D341Med (cell line): ENCODE measurements at regions not wholly inside any gene's neighbourhood (a gene's known extent, or its start where the extent isn't known, plus 50 kb on each side); places are given as distances from the start of the nearest gene placed in this dataset.
"Not testable (repeated sequence)": the region's sequence is repeated elsewhere in the genome, so short reads cannot be mapped to it uniquely, and the experiment has no call there.

Experiments
- DNase-seq: peaks from one replicate; pipeline ENCODE4 v3.0.0; 2012; ENCODE audit warnings: low spot score

DNA sequence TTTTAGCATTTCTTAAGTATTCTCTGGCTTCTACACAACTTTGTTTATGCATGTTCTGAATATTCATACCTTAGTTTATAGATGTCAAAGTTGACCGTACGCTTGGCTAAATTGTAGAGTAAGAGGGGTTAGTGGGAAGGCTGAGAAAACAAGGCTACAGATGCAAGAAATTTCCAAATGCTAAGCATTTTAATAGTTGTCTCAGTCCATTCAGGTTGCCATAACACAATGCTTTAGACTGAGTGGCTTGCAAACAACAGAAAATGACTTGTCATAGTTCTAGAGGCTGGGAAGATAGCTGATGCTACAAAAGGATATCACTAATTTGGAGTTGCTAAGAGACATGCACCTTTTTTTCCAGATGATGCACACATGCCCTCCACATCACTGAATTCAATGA lies 53.0 kb upstream of the C1QTNF3 start:
- DNase-seq, result not testable (repeated sequence)

DNA sequence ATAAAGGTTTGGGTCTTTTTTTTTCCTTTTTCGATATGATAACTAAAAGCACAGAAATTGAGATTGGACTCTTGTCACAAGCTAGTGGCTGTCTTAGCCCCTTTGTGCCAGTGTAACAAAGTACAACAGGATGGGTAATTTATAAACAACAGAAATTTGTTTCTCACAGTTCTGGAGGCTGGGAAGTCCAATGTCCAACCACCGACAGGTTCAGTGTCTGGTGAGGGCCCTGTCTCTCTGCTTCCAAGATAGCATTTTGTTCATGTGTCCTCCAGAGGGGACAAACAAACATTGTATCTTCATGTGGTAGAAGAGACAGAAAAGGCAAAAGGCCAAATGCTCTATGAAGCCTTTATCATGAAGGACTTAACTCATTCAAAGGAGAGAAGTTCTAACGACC lies 56.9 kb upstream of the C1QTNF3 start:
- not testable (repeated sequence) for DNase-seq

DNA sequence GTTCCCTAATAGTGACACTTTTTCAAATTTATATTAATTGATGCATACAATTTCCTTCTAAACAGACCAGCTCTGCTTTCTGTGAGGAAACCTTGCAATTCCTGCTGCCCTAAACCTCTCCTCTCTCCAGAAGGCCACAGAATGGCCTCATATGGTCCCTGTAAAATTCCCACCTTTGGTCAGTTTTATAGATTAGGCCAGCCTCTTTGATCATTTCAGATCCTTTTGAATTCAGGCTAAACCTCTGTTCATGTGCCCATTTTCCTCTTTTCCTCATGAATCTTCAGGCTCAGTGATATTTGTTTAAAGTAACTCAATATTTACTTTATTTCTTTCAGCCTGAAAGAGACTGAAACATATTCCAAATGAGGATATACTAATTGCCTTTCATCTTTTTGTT lies 58.6 kb upstream of the C1QTNF3 start:
- DNase-seq, result not testable (repeated sequence)

DNA sequence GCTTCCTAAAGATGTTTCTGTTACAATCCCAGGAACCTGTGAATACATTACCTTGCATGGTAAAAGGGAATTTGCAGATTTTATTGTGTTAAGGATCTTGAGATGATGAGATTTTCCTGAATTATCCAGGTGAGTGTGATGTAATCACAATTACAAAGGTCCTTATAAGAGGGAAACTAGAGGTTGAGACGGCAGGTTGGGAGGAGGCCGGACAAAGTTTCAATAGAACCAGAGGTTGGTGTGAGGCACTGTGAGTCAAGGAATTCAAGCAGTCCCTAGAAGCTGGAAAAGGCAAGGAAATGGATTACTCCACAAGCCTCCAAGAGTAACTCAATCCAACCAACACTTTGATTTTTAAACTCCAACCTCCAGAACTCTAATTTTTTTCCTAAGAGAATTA lies 65.9 kb upstream of the C1QTNF3 start:
- DNase-seq, result not testable (repeated sequence)

DNA sequence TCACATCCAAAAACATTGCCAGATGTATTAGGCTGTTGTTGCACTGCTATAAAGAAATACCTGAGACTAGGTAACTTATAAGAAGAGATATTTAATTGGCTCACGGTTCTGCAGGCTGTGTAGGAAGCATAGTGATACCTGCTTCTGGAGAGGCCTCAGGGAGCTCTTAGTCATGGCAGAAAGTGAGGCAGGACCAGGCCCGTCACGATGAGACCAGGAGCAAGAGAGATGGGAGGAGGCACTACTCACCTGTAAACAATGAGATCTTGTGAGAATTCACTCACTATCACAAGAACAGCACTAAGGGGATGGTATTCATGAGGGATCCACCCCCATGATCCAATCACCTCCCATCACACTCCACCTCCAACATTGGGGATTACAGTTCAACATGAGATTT lies 81.3 kb upstream of the C1QTNF3 start:
- DNase-seq, result not testable (repeated sequence)

DNA sequence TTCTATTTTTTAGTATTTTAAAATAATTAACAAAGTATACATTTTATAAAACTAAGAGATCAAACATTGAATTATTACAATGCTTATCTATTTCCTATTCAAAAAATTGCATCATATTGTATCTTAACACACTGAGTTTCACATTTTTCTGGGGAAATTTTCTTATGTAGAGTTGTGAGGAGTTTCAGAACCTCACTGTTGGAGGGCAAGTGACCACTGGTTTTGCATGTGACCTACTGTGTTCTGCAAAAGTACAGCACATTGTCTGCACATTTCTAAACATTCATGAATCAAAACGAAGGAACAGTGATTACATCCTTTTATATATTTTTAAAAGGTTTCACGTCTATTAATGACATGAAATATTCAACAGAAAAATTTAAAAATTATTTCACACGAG lies 82.3 kb upstream of the C1QTNF3 start:
- DNase-seq, result not testable (repeated sequence)

DNA sequence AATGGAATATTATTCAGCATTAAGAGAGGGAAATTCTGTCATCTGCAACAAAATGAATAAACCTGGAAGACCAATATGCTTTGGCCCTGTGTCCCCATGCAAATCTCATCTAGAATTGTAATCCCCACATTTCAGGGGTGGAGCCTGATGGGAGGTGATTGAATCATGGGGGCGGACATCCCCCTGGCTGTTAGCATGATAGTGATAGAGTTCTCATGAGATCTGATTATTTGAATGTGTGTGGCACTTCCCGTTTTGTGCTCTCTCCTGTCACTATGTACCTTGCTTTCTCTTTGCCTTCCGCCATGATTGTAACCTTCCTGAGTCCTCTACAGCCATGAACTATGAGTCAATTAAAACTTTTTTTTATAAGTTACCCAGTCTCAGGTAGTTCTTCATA lies 83.7 kb upstream of the C1QTNF3 start:
- DNase-seq, result not testable (repeated sequence)

DNA sequence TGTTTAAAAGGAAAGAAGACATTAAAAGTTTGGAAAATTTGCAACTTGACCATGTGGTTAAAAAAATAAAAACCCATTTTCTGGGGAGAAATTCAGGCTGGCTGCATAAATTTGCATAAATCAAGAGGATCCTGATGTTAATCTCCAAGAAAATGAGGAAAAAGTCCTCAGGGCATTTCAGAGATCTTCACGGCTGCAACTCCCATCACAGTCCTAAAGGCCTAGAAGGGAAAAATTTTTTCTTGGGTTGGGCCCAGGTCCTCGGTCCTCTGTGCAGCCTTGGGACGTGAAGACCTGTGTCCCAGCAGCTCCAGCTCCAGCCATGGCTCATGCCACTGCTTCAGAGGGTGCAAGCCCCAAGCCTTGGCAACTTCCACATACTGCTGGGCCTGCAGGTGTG lies 84.8 kb upstream of the C1QTNF3 start:
- DNase-seq, result not testable (repeated sequence)

DNA sequence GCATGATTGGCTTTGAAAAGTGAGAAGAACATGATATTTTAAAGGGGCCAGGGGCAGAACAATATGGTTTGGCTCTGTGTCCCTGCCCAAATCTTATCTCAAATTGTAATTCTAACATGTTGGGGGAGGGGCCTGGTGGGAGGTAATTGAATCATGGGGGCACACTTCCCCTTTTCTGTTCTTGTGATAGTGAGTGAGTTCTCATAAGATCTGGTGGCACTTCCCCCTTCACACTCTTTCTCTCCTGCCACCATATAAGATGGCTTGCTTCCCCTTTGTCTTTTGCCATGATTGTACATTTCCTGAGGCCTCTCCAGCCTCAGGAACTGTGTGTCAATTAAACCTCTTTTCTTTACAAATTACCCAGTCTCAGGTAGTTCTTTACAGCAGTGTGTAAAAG lies 85.9 kb upstream of the C1QTNF3 start:
- not testable (repeated sequence) for DNase-seq

DNA sequence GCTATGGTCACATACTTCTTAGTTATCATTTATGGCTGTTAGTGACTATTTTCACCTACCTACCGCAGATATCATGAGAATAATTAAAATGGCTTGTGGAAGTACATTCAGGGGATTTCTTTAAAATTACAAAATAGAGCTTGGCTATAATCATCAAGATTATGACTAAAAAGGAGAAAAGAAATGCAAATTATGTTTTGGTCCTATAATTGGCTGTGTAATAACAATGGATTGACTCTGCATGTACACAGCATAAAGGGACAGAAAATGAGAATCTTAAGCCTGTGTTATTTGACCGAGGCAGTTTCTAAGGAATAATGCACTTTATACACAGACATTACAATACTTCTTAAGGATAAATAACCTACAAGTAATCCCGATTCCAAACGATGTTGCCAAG lies 112.0 kb upstream of the C1QTNF3 start:
- DNase-seq, result not testable (repeated sequence)

DNA sequence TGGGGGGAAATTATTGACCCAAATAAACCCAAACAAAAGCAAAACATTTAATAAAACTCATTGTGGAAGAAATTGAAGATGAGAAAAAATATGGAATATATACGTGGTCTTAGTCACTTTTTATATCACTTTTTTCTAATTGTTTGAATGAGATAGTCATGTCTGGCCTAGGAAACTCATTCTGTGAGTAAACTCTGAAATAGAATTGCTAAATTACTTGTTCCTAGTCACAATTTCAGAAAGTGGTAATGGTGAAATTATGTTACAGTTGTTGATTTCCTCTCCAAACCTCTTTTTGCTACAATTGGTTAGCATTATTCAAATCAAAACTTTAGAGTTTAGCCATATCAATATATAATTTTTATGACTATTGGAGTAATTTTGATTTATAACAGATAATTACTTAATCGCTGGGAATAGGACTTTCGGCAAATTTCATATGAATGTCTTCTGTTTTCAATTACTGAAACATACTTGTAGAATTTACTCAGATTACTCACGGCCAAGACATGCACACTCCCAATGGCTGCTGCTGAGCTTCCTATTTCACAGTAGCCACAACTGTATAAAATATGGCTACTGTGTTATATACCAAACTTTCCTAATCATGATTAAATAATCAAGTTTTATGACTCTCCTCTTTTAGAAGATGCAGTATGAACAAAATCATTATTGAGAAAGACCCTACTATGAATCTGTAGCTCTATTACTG lies 113.8 kb upstream of the C1QTNF3 start:
- not testable (repeated sequence) for DNase-seq

DNA sequence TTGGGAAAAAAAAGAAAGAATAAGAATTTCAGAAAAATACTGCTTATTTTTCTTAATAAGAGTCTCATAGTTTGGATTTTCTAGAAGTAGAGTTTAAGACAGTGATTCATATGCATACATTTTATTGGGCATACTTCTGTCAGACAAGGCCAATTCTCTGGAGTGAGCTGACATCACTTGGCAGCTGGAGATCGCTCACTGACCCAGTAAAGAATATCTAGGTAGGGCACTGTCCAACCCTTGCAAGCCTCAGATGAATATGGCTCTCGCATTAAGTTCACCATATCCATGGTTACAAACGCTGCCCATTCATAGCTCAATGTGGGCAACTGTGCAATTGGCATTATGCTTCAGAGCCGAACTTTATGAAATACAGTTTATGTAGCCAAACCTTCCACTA lies 117.9 kb upstream of the C1QTNF3 start:
- not testable (repeated sequence) for DNase-seq

DNA sequence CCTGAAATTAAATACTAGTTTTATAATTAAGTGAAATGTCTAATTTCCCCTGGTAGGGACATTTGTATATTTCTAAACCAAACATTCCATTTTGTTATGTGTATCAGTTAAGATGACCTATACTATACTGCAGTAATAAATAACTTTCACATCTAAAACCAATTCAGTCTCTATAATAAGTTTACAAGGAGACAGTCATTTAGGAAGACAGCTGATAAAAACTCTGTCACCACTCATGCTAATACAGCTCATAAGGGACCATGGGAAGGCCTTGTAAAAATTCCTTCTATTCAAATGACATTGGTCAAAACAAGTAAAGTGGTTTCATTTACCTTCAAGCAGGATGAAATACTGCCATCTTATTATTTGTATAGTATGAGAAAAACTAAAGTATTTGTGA lies 128.4 kb upstream of the C1QTNF3 start:
- DNase-seq, result not testable (repeated sequence)

DNA sequence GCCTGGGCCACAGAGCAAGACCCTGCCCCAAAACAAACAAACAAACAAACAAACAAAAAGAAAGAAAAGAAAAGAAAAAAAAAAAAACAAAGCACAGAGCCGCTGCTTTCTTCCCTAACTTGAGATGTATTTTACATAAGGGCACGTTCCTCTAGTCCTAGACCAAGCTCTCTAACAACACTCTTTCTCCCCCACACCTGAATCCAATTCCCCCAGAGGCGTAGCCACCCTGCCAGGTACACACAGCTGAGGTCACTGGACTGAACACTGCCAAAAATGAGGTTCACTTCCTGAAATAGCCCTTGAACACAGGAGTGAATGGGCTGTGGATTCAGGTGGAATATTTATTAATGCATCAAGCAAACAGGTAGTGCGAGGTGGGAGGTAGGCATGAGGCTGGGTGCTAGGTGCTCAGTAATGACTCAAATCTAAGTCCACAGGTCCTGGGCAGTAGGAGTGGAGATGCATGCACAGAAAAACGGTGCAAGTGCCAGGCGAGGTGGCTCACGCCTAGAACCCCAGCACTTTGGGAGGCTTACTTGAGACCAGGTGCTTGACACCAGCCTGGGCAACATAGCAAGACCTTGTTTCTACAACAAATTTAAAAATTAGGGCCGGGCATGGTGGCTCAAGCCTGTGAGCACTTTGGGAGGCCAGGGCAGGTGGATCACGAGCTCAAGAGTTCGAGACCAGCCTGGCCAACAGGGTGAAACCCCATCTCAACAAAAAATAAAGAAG lies 136.6 kb upstream of the C1QTNF3 start:
- not testable (repeated sequence) for DNase-seq

DNA sequence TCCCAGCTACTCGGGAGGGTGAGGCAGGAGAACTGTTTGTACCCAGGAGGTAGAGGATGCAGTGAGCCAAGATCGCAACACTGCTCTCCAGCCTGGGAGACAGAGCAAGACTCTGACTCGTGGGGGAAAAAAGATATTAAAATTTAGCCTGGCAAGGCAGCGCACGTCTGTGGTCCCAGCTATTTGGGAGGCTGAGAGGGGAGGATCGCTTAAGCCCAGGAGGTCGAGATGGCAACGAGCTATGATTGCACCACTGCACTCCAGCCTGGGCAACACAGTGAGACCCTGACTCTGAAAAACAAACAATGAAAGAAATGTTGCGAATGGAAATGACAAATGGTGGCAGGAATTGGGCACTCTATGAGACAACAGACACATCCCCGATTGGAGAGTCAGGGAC lies 137.2 kb upstream of the C1QTNF3 start:
- not testable (repeated sequence) for DNase-seq

DNA sequence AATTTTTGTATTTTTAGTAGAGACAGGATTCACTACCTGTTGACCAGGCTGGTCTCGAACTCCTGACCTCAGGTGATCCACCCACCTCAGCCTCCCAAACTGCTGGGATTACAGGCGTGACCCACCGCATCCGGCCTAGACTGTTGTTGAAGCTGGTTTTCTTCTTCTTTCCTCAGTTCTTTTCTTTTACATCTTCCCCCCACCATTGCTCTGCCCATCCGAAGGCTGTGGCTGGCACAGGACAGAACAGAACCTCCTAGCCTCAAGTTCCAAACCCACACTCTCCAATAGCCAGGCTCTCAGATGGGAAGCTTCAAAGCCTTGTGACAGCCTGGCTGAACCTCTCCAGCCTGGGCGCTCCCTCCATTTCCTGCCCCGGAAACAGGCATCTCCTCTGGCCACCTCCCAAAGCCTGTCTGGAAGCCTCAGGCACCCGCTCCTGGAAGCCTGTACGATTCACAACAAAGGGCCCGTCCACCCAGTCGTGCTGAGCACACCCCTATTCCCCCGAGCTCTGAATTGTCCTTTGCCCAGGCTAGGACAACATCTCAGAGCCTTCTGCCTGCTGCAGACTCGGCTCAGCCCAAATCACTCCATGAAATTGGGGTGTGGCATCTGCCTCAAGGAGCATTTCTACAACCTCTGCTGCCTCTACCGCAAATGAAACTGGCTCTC lies 138.1 kb upstream of the C1QTNF3 start:
- DNase-seq, result not testable (repeated sequence)

DNA sequence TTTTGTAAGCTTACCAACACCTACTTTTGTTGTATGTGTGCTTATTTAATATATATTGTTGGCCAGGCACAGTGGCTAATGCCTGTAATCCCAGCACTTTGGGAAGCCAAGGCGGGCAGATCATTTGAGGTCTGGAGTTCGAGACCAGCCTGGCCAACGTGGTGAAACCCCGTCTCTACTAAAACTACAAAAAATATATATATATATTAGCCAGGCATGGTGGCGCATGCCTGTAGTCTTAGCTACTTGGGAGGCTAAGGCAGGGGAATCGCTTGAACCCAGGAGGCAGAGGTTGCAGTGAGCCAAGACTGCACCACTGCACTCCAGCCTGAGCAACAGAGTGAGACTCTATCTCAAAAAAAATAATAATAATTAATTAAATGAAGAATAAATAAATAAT lies 142.0 kb upstream of the C1QTNF3 start:
- DNase-seq, result not testable (repeated sequence)

DNA sequence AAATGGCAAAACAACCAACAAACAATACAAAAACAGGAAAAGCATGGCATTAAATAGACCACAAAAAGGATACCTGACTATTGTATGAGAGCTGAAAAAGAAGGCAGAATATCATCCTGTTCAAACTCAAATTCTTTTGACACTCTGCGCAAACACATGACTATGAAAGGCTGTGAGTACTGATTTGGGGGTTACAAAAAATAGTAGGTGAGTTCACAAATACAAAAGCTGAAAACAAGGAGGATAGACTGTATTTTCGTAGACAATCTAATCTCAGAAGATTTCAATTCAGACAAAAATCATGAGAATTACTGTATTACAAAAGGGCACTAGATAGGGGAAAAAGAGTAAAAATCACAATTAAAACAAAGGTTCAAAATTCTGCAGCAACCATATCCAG lies 142.6 kb upstream of the C1QTNF3 start:
- not testable (repeated sequence) for DNase-seq

DNA sequence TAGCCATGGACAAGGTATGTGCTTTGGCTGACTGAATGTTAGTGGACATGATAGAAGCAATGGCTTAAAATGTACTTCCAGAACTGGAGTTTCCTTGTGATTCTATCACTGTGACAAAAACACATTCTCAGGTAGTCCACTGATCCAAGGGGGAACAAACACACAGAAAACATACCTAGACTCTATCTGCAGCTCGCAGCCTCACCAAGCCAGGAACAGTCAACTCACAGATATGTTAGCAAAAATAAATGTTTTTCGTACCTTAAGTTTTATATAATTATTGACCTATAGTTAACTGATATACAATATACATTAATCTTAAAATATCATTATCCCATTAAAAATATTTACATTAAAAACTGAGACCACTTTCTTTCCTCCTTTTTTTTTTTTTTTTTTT lies 143.1 kb upstream of the C1QTNF3 start:
- DNase-seq, result not testable (repeated sequence)

DNA sequence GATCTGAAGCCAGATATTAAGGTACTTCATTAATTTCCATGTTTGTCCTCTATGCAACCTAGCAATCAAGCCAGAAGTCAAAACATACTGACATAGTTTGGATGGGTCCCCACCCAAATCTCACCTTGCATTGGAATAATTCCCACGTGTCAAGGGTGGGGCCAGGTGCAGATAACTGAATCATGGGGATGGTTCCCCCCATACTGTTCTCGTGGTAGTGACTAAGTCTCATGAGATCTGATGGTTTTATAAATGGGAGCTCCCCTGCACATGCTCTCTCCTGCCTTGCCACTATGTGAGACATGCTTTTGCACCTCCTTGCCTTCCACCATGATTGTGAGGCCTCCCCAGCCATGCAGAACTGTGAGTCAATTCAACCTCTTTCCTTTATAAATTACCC lies 143.9 kb upstream of the C1QTNF3 start:
- DNase-seq, result not testable (repeated sequence)

DNA sequence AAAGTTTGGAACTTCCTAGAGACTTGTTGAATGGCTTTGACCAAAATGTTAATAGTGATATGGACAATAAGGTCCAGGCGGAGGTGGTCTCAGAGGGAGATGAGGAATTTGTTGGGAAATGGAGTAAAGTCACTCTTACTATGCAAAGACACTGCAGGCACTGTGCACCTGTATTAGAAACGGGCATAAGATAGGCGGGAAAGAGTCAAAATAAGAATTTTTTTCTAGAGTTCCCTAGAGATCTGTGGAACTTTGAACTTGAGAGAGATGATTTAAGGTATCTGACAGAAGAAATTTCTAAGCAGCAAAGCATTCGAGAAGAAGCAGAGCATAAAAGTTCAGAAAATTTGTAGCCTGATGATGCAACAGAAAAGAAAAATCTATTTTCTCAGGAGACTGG lies 144.4 kb upstream of the C1QTNF3 start:
- not testable (repeated sequence) for DNase-seq

DNA sequence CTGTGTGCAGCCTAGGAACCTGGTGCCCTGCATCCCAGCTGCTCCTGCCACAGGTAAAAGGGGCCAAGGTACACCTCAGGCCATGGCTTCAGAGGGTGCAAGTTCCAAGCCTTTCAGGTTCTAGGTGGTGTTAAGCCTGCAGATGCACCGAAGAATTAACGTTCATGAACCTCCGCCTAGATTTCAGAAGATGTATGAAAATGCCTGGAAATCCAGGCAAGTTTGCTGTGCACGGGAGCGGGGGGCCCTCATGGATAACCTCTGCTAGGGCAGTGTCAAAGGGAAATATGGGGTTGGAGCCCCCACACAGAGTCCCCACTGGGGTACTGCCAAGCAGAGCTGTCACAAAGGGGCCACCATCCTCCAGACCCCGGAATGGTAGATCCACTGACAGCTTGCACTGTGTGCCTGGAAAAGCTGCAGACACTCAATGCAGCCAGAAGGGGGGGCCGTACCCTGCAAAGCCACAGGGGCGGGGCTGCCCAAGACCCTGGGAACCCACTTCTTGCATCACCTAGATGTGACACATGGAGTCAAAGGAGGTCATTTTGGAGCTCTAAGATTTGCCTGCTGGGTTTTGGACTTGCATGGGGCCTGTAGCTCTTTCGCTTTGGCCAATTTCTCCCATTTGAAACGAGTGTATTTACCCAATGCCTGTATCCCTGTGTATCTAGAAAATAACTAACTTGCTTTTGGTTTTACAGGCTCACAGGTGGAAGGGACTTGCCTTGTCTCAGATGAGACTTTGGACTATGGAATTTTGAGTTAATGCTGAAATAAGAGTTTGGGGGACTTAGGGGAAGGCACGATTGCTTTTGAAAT lies 145.2 kb upstream of the C1QTNF3 start:
- not testable (repeated sequence) for DNase-seq
